Calu3 (cell line): ENCODE measurements at regions not wholly inside any gene's neighbourhood (a gene's known extent, or its start where the extent isn't known, plus 50 kb on each side); places are given as distances from the start of the nearest gene placed in this dataset.

Experiments
- BruUV-seq: library from RNA; stranded (reverse); fragments of 400-500 nt; replicated peaks from 2 replicates; lab custom pipeline; 2021; lab: Mats Ljungman, UMichigan
- CTCF ChIA-PET: fragments of 300-600 bp; sonication (Branson Sonifier 250); formaldehyde crosslinking; loops from one replicate; lab custom pipeline; 2022; ENCODE audit warnings: antibody characterized with exemption; lab: Charles Lee
- DNase-seq: peaks from one replicate; pipeline ENCODE4 v3.0.0; 2022
- H3K27ac Mint-ChIP-seq: one replicate; pipeline ENCODE4 v1.8.0; 2022; ENCODE audit warnings: mixed read lengths; ENCODE audit not compliant: unreplicated experiment
- H3K27me3 Mint-ChIP-seq: one replicate; pipeline ENCODE4 v1.8.0; 2022; ENCODE audit warnings: mixed read lengths; ENCODE audit not compliant: unreplicated experiment
- H3K36me3 Mint-ChIP-seq: one replicate; pipeline ENCODE4 v1.8.0; 2022; ENCODE audit warnings: mild to moderate bottlenecking, moderate library complexity, mixed read lengths; ENCODE audit not compliant: insufficient read depth, unreplicated experiment
- H3K4me1 Mint-ChIP-seq: one replicate; pipeline ENCODE4 v1.8.0; 2022; ENCODE audit warnings: mild to moderate bottlenecking, low read depth, mixed read lengths; ENCODE audit not compliant: unreplicated experiment
- H3K4me3 Mint-ChIP-seq: one replicate; pipeline ENCODE4 v1.8.0; 2022; ENCODE audit warnings: mild to moderate bottlenecking, low read depth, moderate library complexity, mixed read lengths; ENCODE audit not compliant: unreplicated experiment
- H3K9me3 Mint-ChIP-seq: one replicate; pipeline ENCODE4 v1.8.0; 2022; ENCODE audit warnings: low read depth, mixed read lengths; ENCODE audit not compliant: unreplicated experiment
- CTCF ChIP-seq: fragments of 200-600 bp; IDR thresholded peaks from one replicate; pipeline ENCODE4 v1.8.0; 2022; ENCODE audit warnings: antibody characterized with exemption; ENCODE audit not compliant: unreplicated experiment
- intact Hi-C: fragments of 100-400 bp; cut with micrococcal nuclease; formaldehyde crosslinking; loops from one replicate; pipeline ENCODE4 v1.10.0; 2022; ENCODE audit not compliant: unreplicated experiment

- BruUV-seq = no TSS peak
- no peaks in the 10 kb centered on the region for H3K27me3 Mint-ChIP-seq
- H3K4me1 Mint-ChIP-seq = no peaks in the 10 kb centered on the region
- H3K9me3 Mint-ChIP-seq = no peaks in the 10 kb centered on the region
- intact Hi-C loops = no loop called here
- no peaks in the 10 kb centered on the region for H3K36me3 Mint-ChIP-seq
- CTCF ChIA-PET = no interaction called here
- no peak for DNase-seq
- H3K4me3 Mint-ChIP-seq = no peak overlapping the region
- no peak overlapping the region for H3K27ac Mint-ChIP-seq
- TF ChIP-seq CTCF = no peak
These were observed 109.1 kb upstream of the FSCB start for GRCh38 chr14:44616204-44616603.

GRCh38 chr14:44613061-44613712 is 106.1 kb upstream of the FSCB start:
- CTCF ChIA-PET = no interaction called here
- no TSS peak for BruUV-seq
- DNase-seq = no peak

GRCh38 chr14:44612002-44612401 is 104.9 kb upstream of the FSCB start:
- no peaks in the 10 kb centered on the region for H3K4me1 Mint-ChIP-seq
- no peak overlapping the region for H3K27ac Mint-ChIP-seq
- BruUV-seq = no TSS peak
- no peak for TF ChIP-seq CTCF
- H3K36me3 Mint-ChIP-seq = no peaks in the 10 kb centered on the region
- H3K9me3 Mint-ChIP-seq = no peaks in the 10 kb centered on the region
- no peak for DNase-seq
- H3K27me3 Mint-ChIP-seq = peaks cover 14% of the 10 kb centered on the region
- intact Hi-C loops = no loop called here
- no peak overlapping the region for H3K4me3 Mint-ChIP-seq
- CTCF ChIA-PET = no interaction called here

More at GRCh38 chr14:44613061-44613712, 106.1 kb upstream of the FSCB start:
- H3K4me1 Mint-ChIP-seq = no peaks in the 10 kb centered on the region
- H3K4me3 Mint-ChIP-seq = no peak overlapping the region
- H3K9me3 Mint-ChIP-seq = no peaks in the 10 kb centered on the region
- peaks cover 7% of the 10 kb centered on the region for H3K27me3 Mint-ChIP-seq
- H3K36me3 Mint-ChIP-seq = no peaks in the 10 kb centered on the region
- H3K27ac Mint-ChIP-seq = no peak overlapping the region
- TF ChIP-seq CTCF = no peak
- intact Hi-C loops = no loop called here

GRCh38 chr14:44609876-44610510 is 102.9 kb upstream of the FSCB start:
- Mint-ChIP-seq H3K36me3 (no peaks in the 10 kb centered on the region), H3K9me3 (no peaks in the 10 kb centered on the region), H3K4me1 (no peaks in the 10 kb centered on the region), H3K27ac (no peak overlapping the region), H3K4me3 (no peak overlapping the region), H3K27me3 (peaks cover 14% of the 10 kb centered on the region)
- BruUV-seq = no TSS peak
- CTCF ChIA-PET = no interaction called here
- DNase-seq = no peak
- TF ChIP-seq CTCF = no peak
- intact Hi-C loops = no loop called here
